ENCODE measurements at regions not wholly inside any gene's neighbourhood (a gene's known extent, or its start where the extent isn't known, plus 50 kb on each side); places are given as distances from the start of the nearest gene placed in this dataset.

GRCh38 chr18:46256078-46256477 lies 151.9 kb downstream of the HAUS1 start:
- Histone ChIP-seq H4K20me1 (ENCODE audit: insufficient read depth, low read length) (peaks cover under 1% of the 10 kb centered on the region), H3K4me1 (ENCODE audit: insufficient read depth, low read length) (peaks cover 35% of the 10 kb centered on the region), H3K4me2 (ENCODE audit: insufficient read depth, low read length) (no peak overlapping the region), H3K27me3 (ENCODE audit: insufficient read depth, low read length) (no peaks in the 10 kb centered on the region), H3K9me3 (ENCODE audit: low read depth, low read length) (no peaks in the 10 kb centered on the region), H3K36me3 (ENCODE audit: insufficient read depth, low read length) (no peaks in the 10 kb centered on the region), H2AFZ (ENCODE audit: low read length) (no peak overlapping the region), H3K4me3 (ENCODE audit: insufficient read depth, low read length) (no peak overlapping the region), H3K27ac (ENCODE audit: low read depth, low read length) (no peak overlapping the region), H3K79me2 (ENCODE audit: insufficient read depth, low read length) (peaks cover 25% of the 10 kb centered on the region)
- no peak for TF ChIP-seq CTCF (IDR thresholded peaks at IDR 0.05; ENCODE audit: extremely low read depth, low read depth, low read length)
- DNase-seq (ENCODE audit: insufficient read length, low spot score, missing footprints), result no peak

- no peak for TF ChIP-seq CTCF (IDR thresholded peaks at IDR 0.05; ENCODE audit: extremely low read depth, low read depth, low read length)
- DNase-seq (ENCODE audit: insufficient read length, low spot score, missing footprints), result no peak
- peaks cover 26% of the 10 kb centered on the region for H3K79me2 ChIP-seq (ENCODE audit: insufficient read depth, low read length)
These were observed 153.2 kb downstream of the HAUS1 start for GRCh38 chr18:46257366-46257765.

GRCh38 chr18:46260016-46260878 lies 156.1 kb downstream of the HAUS1 start:
- Histone ChIP-seq H3K4me3 (ENCODE audit: insufficient read depth, low read length) (peak overlapping the region; percentile 19), H2AFZ (ENCODE audit: low read length) (no peak overlapping the region), H4K20me1 (ENCODE audit: insufficient read depth, low read length) (peaks cover 3% of the 10 kb centered on the region), H3K79me2 (ENCODE audit: insufficient read depth, low read length) (peaks cover 30% of the 10 kb centered on the region), H3K27ac (ENCODE audit: low read depth, low read length) (peak overlapping the region; percentile 91), H3K4me1 (ENCODE audit: insufficient read depth, low read length) (peaks cover 29% of the 10 kb centered on the region), H3K9me3 (ENCODE audit: low read depth, low read length) (no peaks in the 10 kb centered on the region), H3K36me3 (ENCODE audit: insufficient read depth, low read length) (peaks cover 20% of the 10 kb centered on the region), H3K27me3 (ENCODE audit: insufficient read depth, low read length) (no peaks in the 10 kb centered on the region), H3K4me2 (ENCODE audit: insufficient read depth, low read length) (peak overlapping the region; percentile 65)
- no peak for DNase-seq (ENCODE audit: insufficient read length, low spot score, missing footprints)
- no peak for TF ChIP-seq CTCF (IDR thresholded peaks at IDR 0.05; ENCODE audit: extremely low read depth, low read depth, low read length)

More at GRCh38 chr18:46257366-46257765, 153.2 kb downstream of the HAUS1 start:
- Histone ChIP-seq H3K9me3 (ENCODE audit: low read depth, low read length) (no peaks in the 10 kb centered on the region), H3K27me3 (ENCODE audit: insufficient read depth, low read length) (no peaks in the 10 kb centered on the region), H3K36me3 (ENCODE audit: insufficient read depth, low read length) (no peaks in the 10 kb centered on the region), H3K4me2 (ENCODE audit: insufficient read depth, low read length) (no peak overlapping the region), H4K20me1 (ENCODE audit: insufficient read depth, low read length) (peaks cover 3% of the 10 kb centered on the region), H3K4me1 (ENCODE audit: insufficient read depth, low read length) (peaks cover 46% of the 10 kb centered on the region), H2AFZ (ENCODE audit: low read length) (no peak overlapping the region), H3K27ac (ENCODE audit: low read depth, low read length) (no peak overlapping the region), H3K4me3 (ENCODE audit: insufficient read depth, low read length) (no peak overlapping the region)

- Histone ChIP-seq H3K79me2 (ENCODE audit: insufficient read depth, low read length) (peaks cover 30% of the 10 kb centered on the region), H3K9me3 (ENCODE audit: low read depth, low read length) (no peaks in the 10 kb centered on the region), H2AFZ (ENCODE audit: low read length) (no peak overlapping the region), H3K27ac (ENCODE audit: low read depth, low read length) (peak overlapping the region; percentile 91), H3K36me3 (ENCODE audit: insufficient read depth, low read length) (peaks cover 20% of the 10 kb centered on the region), H3K4me2 (ENCODE audit: insufficient read depth, low read length) (peak overlapping the region; percentile 65), H3K4me1 (ENCODE audit: insufficient read depth, low read length) (peaks cover 29% of the 10 kb centered on the region), H3K27me3 (ENCODE audit: insufficient read depth, low read length) (no peaks in the 10 kb centered on the region), H4K20me1 (ENCODE audit: insufficient read depth, low read length) (peaks cover 3% of the 10 kb centered on the region), H3K4me3 (ENCODE audit: insufficient read depth, low read length) (no peak overlapping the region)
- DNase-seq (ENCODE audit: insufficient read length, low spot score, missing footprints), result no peak
- no peak for TF ChIP-seq CTCF (IDR thresholded peaks at IDR 0.05; ENCODE audit: extremely low read depth, low read depth, low read length)
These were observed 156.6 kb downstream of the HAUS1 start for GRCh38 chr18:46260879-46261143.

All from osteoblast (primary cell).